BLaER1 (cell line): ENCODE measurements at regions not wholly inside any gene's neighbourhood (a gene's known extent, or its start where the extent isn't known, plus 50 kb on each side); places are given as distances from the start of the nearest gene placed in this dataset.
"Not testable (repeated sequence)": the region's sequence is repeated elsewhere in the genome, so short reads cannot be mapped to it uniquely, and the experiment has no call there.

Experiments
- H3K27ac ChIP-seq: shearing (Covaris generic); formaldehyde crosslinking; 2 replicates; pipeline ENCODE4 v1.8.1; 2022
- H3K27me3 ChIP-seq: shearing (Covaris generic); formaldehyde crosslinking; 2 replicates; pipeline ENCODE4 v1.8.1; 2022
- H3K36me3 ChIP-seq: shearing (Covaris generic); formaldehyde crosslinking; 2 replicates; pipeline ENCODE4 v1.8.1; 2022
- H3K4me1 ChIP-seq: shearing (Covaris generic); formaldehyde crosslinking; 2 replicates; pipeline ENCODE4 v1.8.1; 2022
- H3K4me2 ChIP-seq: shearing (Covaris generic); formaldehyde crosslinking; 2 replicates; pipeline ENCODE4 v1.8.1; 2022
- H3K4me3 ChIP-seq: shearing (Covaris generic); formaldehyde crosslinking; 2 replicates; pipeline ENCODE4 v1.8.1; 2022
- H3K9ac ChIP-seq: shearing (Covaris generic); formaldehyde crosslinking; 2 replicates; pipeline ENCODE4 v1.8.1; 2022
- H3K9me3 ChIP-seq: shearing (Covaris generic); formaldehyde crosslinking; 2 replicates; pipeline ENCODE4 v1.8.1; 2022
- H4K20me1 ChIP-seq: shearing (Covaris generic); formaldehyde crosslinking; 2 replicates; pipeline ENCODE4 v1.8.1; 2022
- Cebpa-rat ChIP-seq: shearing (Covaris generic); IDR thresholded peaks from 2 replicates; pipeline ENCODE4 v1.8.1; 2022

DNA sequence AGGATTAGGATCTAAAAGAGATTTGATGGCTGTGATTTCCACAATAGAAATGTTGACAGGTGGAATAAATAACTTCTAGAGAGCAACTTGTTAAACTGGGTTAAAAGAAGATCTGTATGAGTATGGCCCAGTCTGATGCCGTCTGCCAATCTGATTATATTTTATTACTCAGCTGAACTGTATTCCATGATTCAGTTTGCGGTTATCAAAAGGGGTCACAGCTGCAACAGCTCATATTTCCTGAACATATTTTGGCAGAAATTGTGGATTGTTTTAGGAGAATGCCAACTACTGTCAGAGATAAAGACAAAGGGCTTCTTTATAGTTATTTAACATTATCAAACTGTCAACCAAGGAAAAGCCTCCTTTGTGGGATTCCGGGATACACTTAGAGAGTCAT is 244.8 kb upstream of the MINDY3 start:
- H3K4me3 ChIP-seq = no peak overlapping the region
- no peaks in the 10 kb centered on the region for H3K9me3 ChIP-seq
- H3K9ac ChIP-seq = no peak overlapping the region
- no peak for TF ChIP-seq Cebpa-rat
- no peaks in the 10 kb centered on the region for H3K27me3 ChIP-seq
- no peak overlapping the region for H3K4me2 ChIP-seq
- H4K20me1 ChIP-seq = no peaks in the 10 kb centered on the region
- H3K4me1 ChIP-seq = no peaks in the 10 kb centered on the region
- no peaks in the 10 kb centered on the region for H3K36me3 ChIP-seq
- no peak overlapping the region for H3K27ac ChIP-seq

DNA sequence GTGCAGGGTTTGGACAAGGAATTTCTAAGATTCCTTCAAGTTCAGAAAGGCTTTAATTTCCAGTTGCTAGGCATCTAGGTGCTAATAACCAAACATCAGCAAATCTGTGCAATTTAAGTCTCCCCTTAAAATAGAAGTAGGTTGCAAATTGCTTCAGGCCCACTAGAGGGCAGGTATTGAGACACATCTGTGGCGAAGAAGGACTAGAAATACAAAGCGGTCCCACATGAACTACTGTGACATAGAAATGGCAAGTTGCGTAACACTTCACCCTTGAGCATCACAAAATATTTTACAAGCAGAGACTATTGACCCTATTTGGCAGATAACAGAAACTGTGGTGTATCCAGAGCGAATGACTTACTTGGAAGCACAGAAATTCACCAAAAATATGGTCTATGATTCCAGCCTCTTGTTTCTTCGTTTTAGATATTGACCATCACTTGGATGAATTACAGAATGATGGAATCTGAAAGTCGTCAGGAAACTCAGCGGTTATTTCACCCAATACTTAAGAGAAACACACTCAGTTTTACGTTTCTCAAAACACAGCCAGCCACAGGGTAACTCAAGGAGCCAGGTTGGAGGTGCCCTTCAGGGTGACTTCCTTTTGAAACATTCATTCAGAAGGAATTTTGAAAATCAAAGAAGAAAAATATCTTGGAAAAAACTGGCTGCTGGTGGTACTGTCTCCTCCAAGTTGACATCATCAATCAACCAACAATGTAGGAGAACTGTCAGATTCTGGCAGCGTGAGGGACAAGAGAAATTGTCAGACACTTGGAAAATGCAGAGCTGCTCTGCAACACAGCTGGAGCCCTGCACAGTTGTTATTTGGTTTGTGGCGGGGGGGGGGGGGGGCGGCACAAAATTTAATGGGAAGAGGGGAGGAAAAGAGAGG is 256.3 kb upstream of the MINDY3 start:
- H3K27ac ChIP-seq = no peak overlapping the region
- no peaks in the 10 kb centered on the region for H3K36me3 ChIP-seq
- no peak overlapping the region for H3K4me2 ChIP-seq
- H3K9ac ChIP-seq = no peak overlapping the region
- no peaks in the 10 kb centered on the region for H3K27me3 ChIP-seq
- no peak overlapping the region for H3K4me3 ChIP-seq
- TF ChIP-seq Cebpa-rat = peak; percentile 84; the same call in 1 of the 2 replicates
- no peaks in the 10 kb centered on the region for H3K9me3 ChIP-seq
- H4K20me1 ChIP-seq = no peaks in the 10 kb centered on the region
- no peaks in the 10 kb centered on the region for H3K4me1 ChIP-seq

DNA sequence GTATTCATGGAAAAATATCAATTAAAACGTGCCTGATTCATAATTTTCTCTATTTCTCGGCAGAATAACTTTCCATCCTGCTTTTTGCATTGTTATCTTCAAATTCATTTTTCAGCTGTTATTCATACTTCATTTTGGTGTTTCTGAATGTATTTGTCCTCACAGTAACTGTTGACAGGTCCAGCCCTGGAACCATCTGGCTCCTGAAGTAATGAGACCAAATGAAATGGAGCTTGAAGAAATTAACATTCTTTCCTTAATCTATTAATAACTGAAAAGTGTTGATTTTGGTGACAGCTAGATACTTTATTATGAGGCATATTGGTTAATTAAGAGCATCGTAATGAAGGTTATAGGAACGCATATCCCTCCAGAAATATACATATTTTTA is 257.0 kb upstream of the MINDY3 start:
- H3K27ac ChIP-seq = no peak overlapping the region
- H4K20me1 ChIP-seq = no peaks in the 10 kb centered on the region

DNA sequence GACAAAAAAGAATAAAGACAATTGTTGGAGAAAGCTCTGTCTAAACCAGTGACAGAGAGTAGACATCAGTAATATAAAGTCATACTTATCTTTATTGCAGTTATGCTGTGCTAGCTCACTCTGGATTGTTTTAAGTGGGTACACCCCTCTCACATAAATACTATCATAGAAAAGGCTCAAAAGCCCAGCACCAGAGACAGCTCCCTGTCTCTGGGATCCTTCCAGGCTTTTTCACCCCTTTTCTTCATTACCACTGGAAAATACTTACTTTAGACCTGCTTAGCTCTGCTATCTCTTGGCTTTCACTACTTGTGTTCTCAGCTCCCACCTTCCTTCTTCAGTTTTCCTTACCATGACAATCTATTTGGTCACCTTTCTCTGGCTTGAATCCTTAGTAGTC is 259.1 kb upstream of the MINDY3 start:
- Histone ChIP-seq H3K27ac (no peak overlapping the region), H3K27me3 (no peaks in the 10 kb centered on the region), H3K9ac (no peak overlapping the region), H3K4me2 (no peak overlapping the region), H3K4me3 (no peak overlapping the region), H4K20me1 (no peaks in the 10 kb centered on the region), H3K4me1 (no peaks in the 10 kb centered on the region), H3K9me3 (no peaks in the 10 kb centered on the region), H3K36me3 (no peaks in the 10 kb centered on the region)
- TF ChIP-seq Cebpa-rat = no peak

More for the DNA sequence above, 257.0 kb upstream of the MINDY3 start:
- Histone ChIP-seq H3K9me3 (no peaks in the 10 kb centered on the region), H3K4me3 (no peak overlapping the region), H3K4me2 (no peak overlapping the region), H3K4me1 (no peaks in the 10 kb centered on the region), H3K36me3 (no peaks in the 10 kb centered on the region), H3K27me3 (no peaks in the 10 kb centered on the region), H3K9ac (no peak overlapping the region)
- no peak for TF ChIP-seq Cebpa-rat

DNA sequence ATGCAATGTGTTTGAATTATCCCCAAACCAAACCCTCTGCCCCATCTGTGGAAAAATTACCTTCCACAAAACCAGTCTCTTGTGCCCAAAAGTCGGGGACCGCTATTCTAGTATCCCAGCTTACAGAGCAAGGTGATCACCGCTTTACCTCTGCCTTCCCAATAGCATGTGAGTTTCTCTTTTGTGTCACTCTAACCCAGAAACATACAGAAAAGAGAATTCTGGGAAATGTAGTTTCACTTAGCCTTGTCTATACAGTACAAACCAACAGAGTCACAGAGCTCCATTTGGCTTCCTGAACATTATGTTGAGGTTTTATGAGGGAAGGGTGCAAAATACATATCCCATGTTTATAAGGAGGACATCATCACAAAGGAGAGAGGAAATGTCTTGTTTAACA is 260.3 kb upstream of the MINDY3 start:
- H3K27me3 ChIP-seq = no peaks in the 10 kb centered on the region
- TF ChIP-seq Cebpa-rat = no peak

DNA sequence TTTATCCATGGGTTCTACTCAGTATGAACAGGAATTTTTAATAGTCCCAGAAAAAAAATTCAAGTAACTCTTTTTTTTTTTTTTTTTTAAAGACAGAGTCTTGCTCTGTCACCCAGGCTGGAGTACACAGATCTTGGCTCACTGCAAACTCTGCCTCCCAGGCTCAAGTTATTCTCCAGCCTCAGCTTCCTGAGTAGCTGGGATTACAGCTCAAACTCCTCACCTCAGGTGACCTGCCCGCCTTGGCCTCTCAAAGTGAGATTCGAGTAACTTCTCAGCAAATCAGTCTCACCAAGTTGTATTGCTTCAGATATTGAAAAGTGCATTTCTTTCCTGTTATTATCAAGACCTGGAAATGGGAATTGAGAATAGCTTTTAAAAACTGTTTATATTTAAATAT is 281.2 kb upstream of the MINDY3 start:
- no peak for TF ChIP-seq Cebpa-rat

More for the DNA sequence above, 260.3 kb upstream of the MINDY3 start:
- Histone ChIP-seq H3K36me3 (no peaks in the 10 kb centered on the region), H3K4me2 (no peak overlapping the region), H3K4me1 (no peaks in the 10 kb centered on the region), H3K4me3 (no peak overlapping the region), H3K27ac (no peak overlapping the region), H4K20me1 (no peaks in the 10 kb centered on the region), H3K9ac (no peak overlapping the region), H3K9me3 (no peaks in the 10 kb centered on the region)

DNA sequence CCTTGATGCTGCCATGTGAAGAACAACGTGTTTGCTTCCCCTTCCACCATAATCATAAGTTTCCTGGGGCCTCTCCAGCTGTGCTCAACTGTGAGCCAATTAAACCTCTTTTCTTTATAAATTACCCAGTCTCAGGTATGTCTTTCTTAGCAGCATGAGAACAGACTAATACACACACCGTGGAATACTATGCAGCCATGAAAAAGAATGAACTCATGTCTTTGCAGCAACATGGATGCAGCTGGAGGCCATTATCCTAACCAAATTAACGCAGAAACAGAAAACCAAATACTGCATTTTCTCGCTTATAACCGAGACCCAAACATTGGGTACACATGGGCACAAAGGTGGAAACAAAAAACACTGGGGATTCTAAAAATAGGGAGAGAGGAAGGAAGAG is 286.7 kb upstream of the MINDY3 start:
- Histone ChIP-seq H3K9me3 (peaks cover 13% of the 10 kb centered on the region), H3K36me3 (no peaks in the 10 kb centered on the region), H3K27me3 (no peaks in the 10 kb centered on the region), H3K4me1 (no peaks in the 10 kb centered on the region), H3K27ac (no peak overlapping the region), H3K4me2 (no peak overlapping the region), H3K9ac (no peak overlapping the region), H3K4me3 (no peak overlapping the region), H4K20me1 (no peaks in the 10 kb centered on the region)
- no peak for TF ChIP-seq Cebpa-rat

More for the DNA sequence above, 281.2 kb upstream of the MINDY3 start:
- no peak overlapping the region for H3K4me2 ChIP-seq
- no peaks in the 10 kb centered on the region for H3K36me3 ChIP-seq
- H3K27ac ChIP-seq = no peak overlapping the region
- H3K9me3 ChIP-seq = peaks cover 3% of the 10 kb centered on the region
- no peaks in the 10 kb centered on the region for H3K4me1 ChIP-seq
- no peak overlapping the region for H3K4me3 ChIP-seq
- H3K27me3 ChIP-seq = no peaks in the 10 kb centered on the region
- no peak overlapping the region for H3K9ac ChIP-seq
- H4K20me1 ChIP-seq = no peaks in the 10 kb centered on the region

DNA sequence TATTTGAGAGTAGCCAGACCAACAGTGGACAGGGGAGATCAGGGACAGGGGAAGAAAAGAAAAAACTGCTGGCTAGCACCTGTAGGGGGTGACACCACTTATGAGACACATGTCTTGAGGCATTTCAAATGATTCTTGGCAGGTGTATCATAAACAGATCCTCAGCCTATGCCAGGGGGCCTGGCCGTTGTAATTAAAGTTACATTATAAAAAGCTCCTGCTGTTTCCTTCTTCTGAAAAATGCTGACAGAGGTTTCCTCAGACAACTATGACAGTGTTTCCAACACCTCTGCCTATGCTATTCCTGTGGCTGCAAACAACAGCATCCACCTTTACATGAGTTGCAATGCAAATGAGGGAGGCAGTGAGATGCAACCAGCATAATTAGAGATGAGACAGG is 281.0 kb upstream of the PTER start:
- no peak for TF ChIP-seq Cebpa-rat
- no peak overlapping the region for H3K27ac ChIP-seq
- H3K9ac ChIP-seq = no peak overlapping the region
- no peaks in the 10 kb centered on the region for H3K27me3 ChIP-seq
- H3K9me3 ChIP-seq = no peaks in the 10 kb centered on the region
- no peaks in the 10 kb centered on the region for H3K36me3 ChIP-seq
- no peak overlapping the region for H3K4me3 ChIP-seq
- no peaks in the 10 kb centered on the region for H4K20me1 ChIP-seq
- H3K4me2 ChIP-seq = no peak overlapping the region
- no peaks in the 10 kb centered on the region for H3K4me1 ChIP-seq

DNA sequence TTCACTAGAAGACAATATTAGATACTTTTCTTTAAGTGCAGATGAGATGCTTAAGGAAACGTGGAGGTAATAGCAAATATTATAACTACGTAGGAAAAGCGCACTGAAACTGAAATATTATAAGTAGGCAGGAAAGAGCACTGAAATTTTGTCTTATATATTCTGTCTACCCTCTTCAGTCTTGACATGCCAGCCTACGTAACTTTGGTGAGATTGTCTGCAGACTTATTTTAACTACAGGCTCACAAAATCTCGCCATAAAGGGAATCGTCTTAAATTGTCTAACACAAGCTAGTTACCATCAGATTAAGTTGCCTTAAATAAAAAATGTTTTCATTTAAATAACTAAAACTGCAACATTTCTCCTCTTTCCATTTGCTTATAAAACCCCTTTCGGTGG is 280.1 kb upstream of the PTER start:
- Histone ChIP-seq H3K4me2 (no peak overlapping the region), H3K4me3 (no peak overlapping the region), H3K36me3 (no peaks in the 10 kb centered on the region), H3K27me3 (no peaks in the 10 kb centered on the region), H3K4me1 (no peaks in the 10 kb centered on the region), H3K9me3 (no peaks in the 10 kb centered on the region), H3K27ac (no peak overlapping the region), H3K9ac (no peak overlapping the region), H4K20me1 (no peaks in the 10 kb centered on the region)
- TF ChIP-seq Cebpa-rat = no peak

DNA sequence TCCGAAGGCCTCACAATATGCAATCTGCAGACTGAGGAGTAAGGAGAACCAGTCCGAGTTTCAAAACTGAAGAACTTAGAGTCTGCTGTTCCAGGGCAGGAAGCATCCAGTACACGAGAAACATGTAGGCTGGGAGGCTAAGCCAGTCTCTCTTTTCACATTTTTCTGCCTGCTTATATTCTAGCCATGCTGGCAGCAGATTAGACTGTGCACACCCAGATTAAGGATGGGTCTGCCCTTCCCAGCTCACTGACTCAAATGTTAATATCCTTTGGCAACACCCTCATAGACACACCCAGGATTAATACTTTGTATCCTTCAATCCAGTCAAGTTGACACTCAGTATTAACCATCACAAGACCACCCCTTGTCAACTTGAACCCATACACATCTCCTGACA is 271.7 kb upstream of the PTER start:
- not testable (repeated sequence) for H3K4me1 ChIP-seq, H3K27me3 ChIP-seq, H3K4me2 ChIP-seq, H4K20me1 ChIP-seq, H3K4me3 ChIP-seq, H3K9ac ChIP-seq, H3K36me3 ChIP-seq, H3K27ac ChIP-seq
- H3K9me3 ChIP-seq = peaks cover 18% of the 10 kb centered on the region

DNA sequence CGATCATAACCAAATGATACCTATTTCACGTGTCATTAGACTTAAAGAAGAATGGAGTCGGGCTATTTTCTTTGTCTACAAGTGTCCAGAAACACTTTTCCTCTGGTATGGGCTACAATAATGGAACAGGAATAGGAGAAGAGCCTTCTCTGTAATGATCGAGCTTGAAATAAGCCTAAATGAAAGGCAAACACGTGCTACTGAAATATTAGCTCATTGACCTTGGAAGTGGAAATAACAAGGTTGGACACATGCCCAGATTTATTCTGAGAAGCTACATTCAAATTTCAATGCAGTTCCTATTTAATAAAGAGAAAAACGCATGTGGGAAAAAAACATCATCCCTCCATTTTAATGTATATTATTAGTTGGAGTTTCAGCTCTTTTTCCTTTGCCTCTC is 254.7 kb upstream of the PTER start:
- no peaks in the 10 kb centered on the region for H3K27me3 ChIP-seq
- TF ChIP-seq Cebpa-rat = no peak
- H3K4me3 ChIP-seq = no peak overlapping the region
- H3K9me3 ChIP-seq = no peaks in the 10 kb centered on the region; the same call in 1 of the 2 replicates
- H3K36me3 ChIP-seq = no peaks in the 10 kb centered on the region
- no peak overlapping the region for H3K9ac ChIP-seq
- H3K27ac ChIP-seq = no peak overlapping the region
- no peak overlapping the region for H3K4me2 ChIP-seq
- H4K20me1 ChIP-seq = no peaks in the 10 kb centered on the region
- no peaks in the 10 kb centered on the region for H3K4me1 ChIP-seq
